Aorta (tissue), 5 donors: ENCODE measurements at regions not wholly inside any gene's neighbourhood (a gene's known extent, or its start where the extent isn't known, plus 50 kb on each side); places are given as distances from the start of the nearest gene placed in this dataset.
"Not testable (repeated sequence)": the region's sequence is repeated elsewhere in the genome, so short reads cannot be mapped to it uniquely, and the experiment has no call there.

Source experiments
- ATAC-seq: fragments of 200-7000 bp; cut with Tn5 transposase; one replicate; pipeline ENCODE4 v1.9.1; 2022; ENCODE audit warnings: moderate library complexity; ENCODE audit not compliant: low FRiP score
- DNase-seq, 2 donors: peaks; one replicate each; pipeline ENCODE4 v3.0.0-alpha.2; 2020
- H3K27ac ChIP-seq, 2 donors: one replicate each; pipeline ENCODE4 v1.5.1; 2013; ENCODE audit warnings: low read length in 2 of 2, mild to moderate bottlenecking in 2 of 2, moderate library complexity in 2 of 2, control low read depth in 1 of 2, inconsistent platforms in 1 of 2, low read depth in 1 of 2
- H3K27me3 ChIP-seq, 2 donors: one replicate each; pipeline ENCODE4 v1.6.1; 2013; ENCODE audit warnings: control low read depth in 1 of 2, low read length in 1 of 2, mild to moderate bottlenecking in 1 of 2, moderate library complexity in 1 of 2; ENCODE audit not compliant: insufficient read depth in 2 of 2, control insufficient read depth in 1 of 2
- H3K36me3 ChIP-seq, 2 donors: one replicate each; pipeline ENCODE4 v1.6.1; 2013; ENCODE audit warnings: control low read depth in 1 of 2, low read length in 1 of 2, mild to moderate bottlenecking in 1 of 2; ENCODE audit not compliant: insufficient read depth in 2 of 2, control insufficient read depth in 1 of 2
- H3K4me1 ChIP-seq, 2 donors: one replicate each; pipeline ENCODE4 v1.6.1; 2013; ENCODE audit warnings: low read length in 2 of 2, control low read depth in 1 of 2, mild to moderate bottlenecking in 1 of 2, moderate library complexity in 1 of 2; ENCODE audit not compliant: insufficient read depth in 2 of 2, control insufficient read depth in 1 of 2
- H3K4me3 ChIP-seq, 2 donors: one replicate each; pipeline ENCODE4 v1.5.1; 2013; ENCODE audit warnings: low read length in 2 of 2, control low read depth in 1 of 2, mild to moderate bottlenecking in 1 of 2
- H3K9me3 ChIP-seq: one replicate; pipeline ENCODE4 v1.6.1; 2013; ENCODE audit warnings: mild to moderate bottlenecking, low read length; ENCODE audit not compliant: control insufficient read depth
- WGBS, 2 donors: extraction: QIAGEN DNeasy Blood & Tissue Kit; methylation state at CpG; one replicate each; pipeline ENCODE4 v1.1.7; 2013; 5-methylcytosine and 5-hydroxymethylcytosine counted together
- intact Hi-C, 2 donors: fragments of 100-400 bp; cut with DNase I; formaldehyde crosslinking; loops; one replicate each; pipeline versions ENCODE4 v1.14.2 to v1.15.0; 2022
- donor health status: healthy with polysubstance abuse.
- donor health status: Bipolar disorder and iron deficiency.
- donor health status: DM: no; HTN: no; CAD: no.
- donor health status: DM: no; HTN: no; CAD: no.
- donor health status: DM: yes; HTN: yes; CAD: no.

GRCh38 chrX:45546697-45547096, 346.0 kb upstream of the DIPK2B start:
- H3K27me3 ChIP-seq, H3K9me3 ChIP-seq, H3K4me1 ChIP-seq, H3K4me3 ChIP-seq, DNase-seq, H3K27ac ChIP-seq, H3K36me3 ChIP-seq, ATAC-seq, intact Hi-C loops: not testable (repeated sequence)

- intact Hi-C loops, result no loop called here
- no peak overlapping the region for H3K4me3 ChIP-seq
- DNase-seq (no peak), ATAC-seq (no peak)
- WGBS, 2 donors, result 34 to 38% methylated on average over 2 of the region's 2 CpGs
- no peaks in the 10 kb centered on the region for H3K4me1 ChIP-seq
- no peaks in the 10 kb centered on the region for H3K27me3 ChIP-seq
- no peaks in the 10 kb centered on the region for H3K9me3 ChIP-seq
- H3K27ac ChIP-seq, result no peak overlapping the region
- H3K36me3 ChIP-seq, result no peaks in the 10 kb centered on the region
Measured at GRCh38 chrX:45540181-45540580, 339.5 kb upstream of the DIPK2B start.

GRCh38 chrX:45537936-45538335, 337.3 kb upstream of the DIPK2B start:
- 57 to 93% methylated on average over 1 of the region's 1 CpG for WGBS, 2 donors
- intact Hi-C loops, result no loop called here
- H3K36me3 ChIP-seq, result no peaks in the 10 kb centered on the region
- H3K27ac ChIP-seq, result no peak overlapping the region
- no peak overlapping the region for H3K4me3 ChIP-seq
- no peaks in the 10 kb centered on the region for H3K9me3 ChIP-seq
- ATAC-seq (no peak), DNase-seq (no peak)
- no peaks in the 10 kb centered on the region for H3K4me1 ChIP-seq
- H3K27me3 ChIP-seq, result no peaks in the 10 kb centered on the region

DNA sequence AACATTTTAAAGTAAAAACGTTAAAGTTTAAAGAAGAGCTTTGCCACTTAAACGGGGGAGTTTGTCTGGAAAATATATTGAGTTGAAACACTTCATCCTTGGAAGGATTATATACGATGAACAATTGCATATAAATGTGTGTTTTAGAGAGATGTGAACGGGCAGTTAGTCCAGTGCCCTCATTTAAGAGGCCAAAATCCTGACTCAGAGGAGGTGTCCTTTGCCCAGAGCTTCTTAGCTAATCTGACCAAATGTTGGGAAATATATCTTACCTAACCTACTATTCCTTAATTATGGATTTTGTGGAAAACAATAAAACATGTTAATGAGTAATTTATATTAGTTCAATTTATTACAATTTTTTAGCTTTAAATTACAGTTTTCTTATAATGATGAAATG, 327.2 kb upstream of the DIPK2B start:
- 50 to 73% methylated on average over 4 of the region's 4 CpGs for WGBS, 2 donors
- Histone ChIP-seq H3K36me3 (no peaks in the 10 kb centered on the region), H3K27ac (no peak overlapping the region), H3K4me3 (no peak overlapping the region), H3K4me1 (no peaks in the 10 kb centered on the region), H3K9me3 (no peaks in the 10 kb centered on the region), H3K27me3 (no peaks in the 10 kb centered on the region)
- intact Hi-C loops, result loop anchor here in 1 of 2 donors (5.0 kb wide), 1 partner anchor 94 kb away; no protein-coding TSS in a partner anchor
- DNase-seq, result no peak
- ATAC-seq, result no peak

DNA sequence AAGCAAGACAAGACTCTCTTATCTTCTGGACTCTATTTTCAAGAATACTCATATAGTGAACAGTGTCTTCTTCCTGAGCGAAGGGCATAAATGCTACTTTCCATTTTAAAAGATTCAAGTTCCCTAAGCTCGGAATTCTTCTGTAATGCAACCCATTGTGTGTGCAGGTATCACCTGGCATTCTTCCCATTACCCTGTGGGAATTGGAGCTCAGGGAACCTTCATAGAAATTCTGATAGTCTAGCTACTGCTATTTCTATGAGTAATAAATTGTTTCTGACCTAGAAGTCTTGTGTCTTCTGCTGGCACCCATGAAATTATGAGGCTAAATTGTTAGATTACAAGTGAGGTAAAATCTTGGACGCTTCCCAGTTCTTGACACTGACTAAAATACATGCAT, 324.1 kb upstream of the DIPK2B start:
- WGBS, 2 donors, result 59 to 94% methylated on average over 3 of the region's 3 CpGs

GRCh38 chrX:45524296-45524695, 323.6 kb upstream of the DIPK2B start:
- no peak for DNase-seq
- WGBS, 2 donors, result 85 to 100% methylated on average over 1 of the region's 1 CpG
- intact Hi-C loops, result no loop called here

More for the DNA sequence above, 324.1 kb upstream of the DIPK2B start:
- intact Hi-C loops, result loop anchor here in 1 of 2 donors (5.0 kb wide), 1 partner anchor 97 kb away; no protein-coding TSS in a partner anchor
- H3K27me3 ChIP-seq, result no peaks in the 10 kb centered on the region
- no peaks in the 10 kb centered on the region for H3K9me3 ChIP-seq
- no peaks in the 10 kb centered on the region for H3K4me1 ChIP-seq
- DNase-seq, result no peak
- H3K36me3 ChIP-seq, result no peaks in the 10 kb centered on the region
- no peak for ATAC-seq
- H3K27ac ChIP-seq, result no peak overlapping the region
- H3K4me3 ChIP-seq, result no peak overlapping the region

DNA sequence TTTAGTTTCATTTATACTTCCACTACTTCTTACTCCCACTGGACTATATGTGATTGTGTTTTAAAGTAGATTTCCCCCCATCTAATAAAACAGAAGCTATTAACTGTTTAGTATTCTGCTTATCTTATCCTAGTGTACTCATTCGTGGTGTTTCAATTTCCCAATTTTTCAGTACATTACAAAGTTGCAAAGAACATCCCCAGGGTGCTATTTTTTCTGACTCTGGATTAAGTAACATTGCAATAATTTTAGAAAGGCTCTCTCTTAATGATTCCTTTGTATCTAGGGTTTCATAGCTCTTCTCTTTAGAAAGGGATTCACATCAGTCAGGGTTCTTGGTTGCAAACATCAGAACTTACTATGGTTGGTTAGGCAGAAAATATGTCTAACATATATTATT, 317.9 kb upstream of the DIPK2B start:
- Histone ChIP-seq H3K9me3 (no peaks in the 10 kb centered on the region), H3K4me1 (peaks cover 0 to 1% of the 10 kb centered on the region in 2 donors), H3K27ac (no peak overlapping the region), H3K4me3 (no peak overlapping the region), H3K27me3 (no peaks in the 10 kb centered on the region), H3K36me3 (no peaks in the 10 kb centered on the region)
- 22 to 33% methylated on average over 1 of the region's 1 CpG for WGBS, 2 donors
- intact Hi-C loops, result loop anchor here in 1 of 2 donors (10.0 kb wide), 1 partner anchor 204 kb away; no protein-coding TSS in a partner anchor
- no peak for DNase-seq
- no peak for ATAC-seq

More at GRCh38 chrX:45524296-45524695, 323.6 kb upstream of the DIPK2B start:
- Histone ChIP-seq H3K27me3 (no peaks in the 10 kb centered on the region), H3K4me1 (no peaks in the 10 kb centered on the region), H3K4me3 (no peak overlapping the region), H3K9me3 (no peaks in the 10 kb centered on the region), H3K27ac (no peak overlapping the region), H3K36me3 (no peaks in the 10 kb centered on the region)
- ATAC-seq, result no peak

DNA sequence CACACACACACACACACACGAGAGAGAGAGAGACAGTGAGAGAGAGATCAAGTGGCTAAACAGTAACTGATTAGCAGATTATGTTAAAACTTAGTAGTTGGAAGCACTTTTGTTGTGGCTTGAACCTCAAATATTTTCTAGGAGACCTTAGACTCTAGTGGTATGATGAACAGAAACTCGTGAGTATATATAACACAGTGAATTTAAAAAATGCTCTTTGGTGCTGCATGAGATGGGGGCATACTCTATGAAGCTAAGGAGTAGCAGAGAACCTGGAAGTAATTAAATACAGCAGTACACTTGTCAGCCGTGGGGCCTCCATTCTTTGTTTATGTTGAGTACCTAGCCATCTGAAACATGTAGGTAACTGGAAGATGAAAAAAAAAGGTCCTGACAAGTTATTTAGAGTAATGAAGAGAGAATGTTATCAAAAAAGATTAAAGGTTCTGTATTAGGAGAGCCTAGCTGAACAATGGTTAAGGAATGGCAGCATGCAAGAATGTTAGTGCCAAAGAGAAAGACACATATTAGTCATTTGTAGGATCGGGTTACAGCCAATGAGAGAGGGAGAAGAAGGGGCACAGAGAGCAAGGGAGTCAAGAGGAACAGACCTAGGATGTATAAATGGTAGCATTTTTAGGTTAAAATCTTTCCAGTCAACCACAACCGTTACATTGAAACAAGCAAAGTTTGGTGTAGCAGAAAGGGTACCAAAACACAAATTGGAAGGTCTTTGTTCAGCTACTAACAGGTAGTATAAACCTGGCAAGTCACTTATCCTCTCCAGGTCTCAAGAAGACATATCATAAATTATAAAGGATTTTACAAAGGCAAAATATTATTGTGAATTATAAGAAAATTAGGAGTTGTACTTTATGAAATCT, 316.7 kb upstream of the DIPK2B start:
- DNase-seq (no peak), ATAC-seq (no peak)
- Histone ChIP-seq H3K27me3 (no peaks in the 10 kb centered on the region), H3K27ac (no peak overlapping the region), H3K9me3 (no peaks in the 10 kb centered on the region), H3K4me1 (peaks cover 0 to 1% of the 10 kb centered on the region in 2 donors), H3K4me3 (no peak overlapping the region), H3K36me3 (no peaks in the 10 kb centered on the region)
- 35 to 54% methylated on average over 5 of the region's 5 CpGs for WGBS, 2 donors
- intact Hi-C loops, result loop anchor here in 1 of 2 donors (10.0 kb wide), 1 partner anchor 203 kb away; no protein-coding TSS in a partner anchor
